ENCODE measurements at regions not wholly inside any gene's neighbourhood (a gene's known extent, or its start where the extent isn't known, plus 50 kb on each side); places are given as distances from the start of the nearest gene placed in this dataset.

- TF ChIP-seq FOXM1 (IDR thresholded peaks at IDR 0.05; ENCODE audit: borderline replicate concordance) (no peak), SUZ12 (IDR thresholded peaks at IDR 0.05) (no peak), TARDBP (IDR thresholded peaks at IDR 0.05) (no peak), BHLHE40 (IDR thresholded peaks at IDR 0.05; ENCODE audit: borderline replicate concordance) (no peak), L3MBTL2 (conservative IDR thresholded peaks at IDR 0.05) (no peak), SP1 (IDR thresholded peaks at IDR 0.05) (no peak), ZNF384 (IDR thresholded peaks at IDR 0.05) (no peak), FOXA1 (IDR thresholded peaks at IDR 0.05) (no peak)
Measured at GRCh38 chr11:37264783-37265182, 666.7 kb upstream of the RAG2 start.
